HG03442 (cell line): ENCODE measurements at regions not wholly inside any gene's neighbourhood (a gene's known extent, or its start where the extent isn't known, plus 50 kb on each side); places are given as distances from the start of the nearest gene placed in this dataset.

Source experiments
- ATAC-seq: cut with Tn5 transposase; IDR thresholded peaks from one replicate; pipeline ENCODE4 v1.9.1; 2021; ENCODE audit warnings: mild to moderate bottlenecking, moderate library complexity; ENCODE audit not compliant: unreplicated experiment

- no peak for ATAC-seq
Measured at GRCh38 chr1:106680776-106681344, 375.6 kb upstream of the PRMT6 start.

GRCh38 chr1:106681939-106682522 is 374.4 kb upstream of the PRMT6 start:
- ATAC-seq = no peak

GRCh38 chr1:106688446-106688845 is 368.0 kb upstream of the PRMT6 start:
- ATAC-seq = no peak

DNA sequence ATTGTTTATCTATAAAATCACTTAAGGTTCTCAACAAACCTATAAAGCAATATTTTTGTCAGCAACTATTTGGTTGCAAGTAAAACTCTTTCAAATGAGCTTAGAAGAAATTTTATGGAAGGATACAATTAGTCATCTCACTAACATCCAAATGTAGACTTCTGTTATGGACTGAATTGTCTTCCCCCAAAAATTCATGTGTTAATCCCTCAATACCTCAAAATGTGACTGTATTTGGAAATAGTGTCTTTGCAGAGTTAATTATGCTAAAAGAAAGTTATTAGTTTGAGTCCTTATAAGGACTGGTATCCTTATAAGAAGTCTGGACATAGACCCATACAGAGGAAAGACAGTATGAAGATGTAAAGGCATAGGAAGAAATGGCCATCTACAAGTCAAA is 357.8 kb upstream of the PRMT6 start:
- no peak for ATAC-seq

GRCh38 chr1:106699433-106699832 is 357.0 kb upstream of the PRMT6 start:
- no peak for ATAC-seq

DNA sequence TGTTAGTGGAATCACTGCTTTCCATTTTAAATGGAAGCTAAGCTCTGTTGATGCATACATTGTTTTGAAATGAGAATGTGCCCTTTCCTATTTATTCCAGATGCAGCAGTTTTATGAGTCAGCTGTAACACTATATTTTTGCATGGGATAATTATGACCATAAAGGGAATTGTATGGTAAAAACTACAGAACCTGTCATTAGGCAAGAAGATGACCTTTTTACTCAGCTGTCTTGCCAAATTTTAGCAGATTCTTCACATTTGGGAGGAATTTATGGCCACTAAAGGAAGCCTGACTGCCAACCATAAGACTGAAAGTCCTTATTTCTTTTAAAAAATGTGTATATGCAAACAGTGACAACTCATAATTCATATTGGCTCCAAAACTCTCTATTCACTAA is 356.3 kb upstream of the PRMT6 start:
- ATAC-seq = no peak

- ATAC-seq = no peak
Measured at GRCh38 chr1:106705971-106706370, 350.5 kb upstream of the PRMT6 start.

GRCh38 chr1:106717591-106717990 is 338.9 kb upstream of the PRMT6 start:
- ATAC-seq = no peak

GRCh38 chr1:106721790-106722189 is 334.7 kb upstream of the PRMT6 start:
- ATAC-seq = no peak

- no peak for ATAC-seq
Measured at GRCh38 chr1:106722466-106722865, 334.0 kb upstream of the PRMT6 start.

DNA sequence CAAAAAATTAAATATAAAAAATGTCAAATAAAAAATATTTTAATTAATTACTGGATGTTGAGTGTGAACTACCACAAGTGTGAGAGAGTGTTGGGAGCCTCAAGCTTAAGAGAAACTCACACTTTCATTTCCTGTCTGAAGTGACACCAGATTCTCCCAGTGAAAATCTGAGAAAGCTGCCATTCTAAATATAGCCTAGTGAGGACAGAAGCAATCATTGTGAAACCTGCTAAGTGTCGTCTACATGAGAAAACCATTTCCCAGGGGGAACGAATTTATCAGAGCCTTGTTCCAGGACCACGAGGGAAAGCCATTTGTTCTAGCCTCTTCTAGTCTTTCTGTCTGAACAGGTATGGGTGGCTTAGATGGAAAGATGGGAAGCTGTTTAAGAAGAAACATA is 329.3 kb upstream of the PRMT6 start:
- ATAC-seq = peak; percentile 95

DNA sequence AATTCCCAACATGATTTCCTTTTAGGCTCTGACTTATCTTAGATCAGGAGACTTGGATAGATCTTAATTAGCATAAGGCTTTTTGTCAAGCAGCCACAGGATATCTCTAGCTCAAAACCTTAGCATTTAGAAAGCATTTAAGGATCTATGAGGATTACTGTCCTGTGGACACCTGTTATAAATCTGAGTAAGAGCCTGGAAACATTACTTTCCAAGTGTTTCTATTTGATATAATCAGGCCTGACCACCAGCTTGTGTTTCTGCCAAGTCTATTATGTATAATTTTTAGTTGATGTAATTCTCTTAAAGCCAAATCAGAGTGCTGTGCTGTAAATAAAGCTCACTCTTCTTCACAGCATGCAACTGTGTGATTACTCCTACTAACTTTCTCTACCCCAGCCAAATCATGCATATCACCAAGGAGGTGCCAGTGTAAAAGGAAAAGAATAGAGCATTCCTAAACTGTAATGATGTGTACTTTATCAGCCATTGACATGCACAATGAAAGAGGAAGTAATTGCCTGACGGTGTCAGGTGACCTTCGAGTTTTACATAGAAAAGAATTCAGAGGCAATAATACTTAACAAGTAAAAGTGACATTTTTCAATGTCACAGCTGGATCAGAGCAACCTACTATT is 309.9 kb upstream of the PRMT6 start:
- no peak for ATAC-seq

DNA sequence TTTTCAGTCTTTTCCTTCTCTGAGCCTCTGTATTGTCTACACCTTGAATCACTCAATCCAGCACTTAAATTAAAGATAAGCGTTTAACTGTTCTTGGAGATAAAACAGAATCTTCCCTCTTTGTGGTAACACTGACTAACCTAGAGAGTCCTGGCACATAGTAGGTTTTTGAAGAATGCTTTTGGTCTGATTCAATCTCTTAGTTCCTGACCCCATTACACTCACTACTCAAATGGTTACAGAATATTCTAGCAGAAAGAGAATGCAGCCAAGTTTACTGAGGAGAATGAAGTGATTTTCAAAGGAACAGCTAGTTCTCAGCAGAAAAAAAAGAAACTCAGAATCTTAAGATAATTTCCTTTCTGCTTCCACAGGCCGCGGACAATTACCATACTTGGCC is 309.2 kb upstream of the PRMT6 start:
- no peak for ATAC-seq

DNA sequence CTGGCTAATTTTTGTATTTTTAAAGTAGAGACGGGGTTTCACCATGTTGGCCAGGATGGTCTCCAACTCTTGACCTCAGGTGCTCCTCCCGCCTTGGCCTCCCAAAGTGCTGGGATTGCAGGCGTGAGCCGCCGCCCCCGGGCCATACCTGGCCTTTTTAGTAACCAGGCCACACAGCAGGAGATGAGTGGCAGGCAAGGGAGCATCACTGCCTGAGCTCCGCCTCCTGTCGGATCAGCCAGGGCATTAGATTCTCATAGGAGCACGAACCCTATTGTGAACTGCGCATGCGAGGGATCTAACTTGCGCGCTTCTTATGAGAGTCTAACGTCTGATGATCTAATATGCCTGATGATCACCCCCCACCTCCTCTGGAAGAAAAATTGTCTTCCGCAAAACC is 308.7 kb upstream of the PRMT6 start:
- no peak for ATAC-seq

DNA sequence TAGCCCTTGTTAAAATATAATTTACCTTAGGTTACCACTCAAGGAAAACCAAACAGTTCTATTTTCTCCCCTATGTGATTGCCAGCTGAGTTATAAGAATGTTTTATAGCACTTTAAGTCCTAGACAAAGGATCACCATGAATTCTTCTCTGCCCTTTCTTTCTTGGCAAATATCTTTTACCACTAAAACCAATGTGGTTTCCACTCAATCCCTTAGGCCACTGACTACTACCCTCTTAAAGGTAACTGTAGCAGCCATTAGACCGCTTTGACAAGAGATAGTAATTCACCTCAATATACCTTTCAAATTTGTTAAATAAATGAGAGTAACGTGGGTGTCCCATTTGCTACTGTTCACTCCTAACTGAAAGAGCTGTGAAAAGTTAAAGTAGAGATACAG is 307.9 kb upstream of the PRMT6 start:
- ATAC-seq = no peak

DNA sequence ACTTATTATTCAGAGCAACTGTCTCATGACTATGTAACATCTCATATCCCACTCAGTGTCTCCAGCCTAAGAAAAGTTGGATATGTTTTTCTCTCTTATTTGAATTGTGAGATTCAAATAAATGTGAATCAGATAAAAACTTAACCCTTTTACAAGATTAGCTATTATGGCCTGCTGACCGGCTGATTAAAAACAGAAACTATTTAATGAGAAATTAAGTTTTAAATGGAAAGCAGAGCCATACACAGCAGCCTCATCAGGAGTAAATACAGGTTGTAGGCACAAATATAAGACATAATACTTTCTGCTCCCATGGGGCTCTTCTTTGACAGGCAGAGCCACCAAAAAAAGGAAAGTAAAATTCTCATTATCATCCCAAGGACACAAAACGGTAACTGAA is 307.0 kb upstream of the PRMT6 start:
- ATAC-seq = no peak

DNA sequence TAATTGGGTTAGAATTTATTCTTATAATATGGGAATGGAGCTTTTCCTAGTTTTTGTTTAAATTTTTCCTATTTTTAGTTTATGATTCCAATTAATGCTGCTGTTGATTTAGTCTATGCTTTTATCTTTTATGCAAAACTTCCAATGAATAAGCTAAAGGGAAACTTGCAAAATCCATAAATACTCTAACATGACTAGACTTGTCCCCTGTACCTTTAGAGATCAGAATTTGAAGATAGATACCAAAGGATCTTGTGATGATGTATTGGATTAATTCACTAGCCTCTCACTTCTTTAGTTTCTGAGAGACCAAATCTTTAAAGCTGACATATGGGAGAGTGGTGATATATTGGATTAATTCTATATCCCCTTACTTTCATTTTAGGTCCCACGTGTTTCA is 306.6 kb upstream of the PRMT6 start:
- ATAC-seq = no peak

GRCh38 chr1:106751002-106751401 is 305.5 kb upstream of the PRMT6 start:
- no peak for ATAC-seq

DNA sequence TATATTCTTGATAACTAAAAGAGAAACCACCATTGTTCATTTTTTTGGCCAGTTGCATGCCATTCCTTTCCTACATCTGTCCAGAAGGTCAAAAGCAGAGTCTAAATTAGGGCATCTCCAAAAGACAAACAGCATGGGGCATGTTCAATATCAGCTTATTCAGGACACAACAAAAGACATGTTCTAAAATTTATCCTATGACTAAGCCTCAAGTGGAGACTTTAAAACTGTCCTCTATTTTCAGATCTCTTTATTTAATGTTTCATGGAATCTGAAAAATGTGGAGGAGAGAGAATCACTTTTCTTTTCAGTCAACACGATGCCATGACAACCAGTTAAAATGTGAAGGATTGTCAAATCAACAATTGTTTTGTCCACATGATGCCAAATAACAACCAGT is 303.4 kb upstream of the PRMT6 start:
- no peak for ATAC-seq

GRCh38 chr1:106754957-106755356 is 301.5 kb upstream of the PRMT6 start:
- ATAC-seq = no peak

DNA sequence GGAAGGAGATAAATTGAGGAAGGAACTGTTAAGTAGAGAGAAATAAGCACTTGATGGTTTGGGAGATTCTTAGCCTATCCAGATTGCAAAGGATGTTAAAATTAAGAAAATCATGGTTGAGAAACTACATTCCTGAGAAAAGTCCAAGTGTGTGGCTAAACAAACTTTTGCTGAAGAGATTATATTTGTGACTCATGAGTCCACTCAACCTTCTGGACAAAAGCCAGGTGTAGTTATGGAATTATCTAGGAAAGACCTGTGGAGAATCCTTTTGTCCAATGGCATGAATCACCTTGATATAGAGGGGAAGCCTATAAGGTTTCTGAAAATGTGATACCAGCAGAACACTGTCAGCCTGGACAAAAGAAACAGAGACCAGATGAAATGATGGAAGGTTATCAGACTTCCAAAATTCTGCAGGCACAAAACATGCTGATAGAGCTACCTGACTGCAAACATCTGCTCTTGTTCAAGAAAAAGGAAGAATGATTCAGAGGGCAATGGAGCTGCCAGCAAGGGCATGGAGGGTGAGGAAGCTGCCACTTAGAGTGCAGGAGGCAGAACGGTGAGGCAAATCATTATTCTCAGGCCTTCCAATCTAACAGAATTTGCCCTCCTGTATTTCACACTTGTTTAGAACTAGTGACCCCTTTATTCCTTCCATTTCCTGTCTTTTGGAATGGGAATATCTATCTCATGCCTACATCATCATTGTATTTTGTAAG is 300.6 kb upstream of the PRMT6 start:
- ATAC-seq = no peak

GRCh38 chr1:106756752-106757151 is 299.7 kb upstream of the PRMT6 start:
- ATAC-seq = no peak
